ENCODE measurements at regions not wholly inside any gene's neighbourhood (a gene's known extent, or its start where the extent isn't known, plus 50 kb on each side); places are given as distances from the start of the nearest gene placed in this dataset.

DNA sequence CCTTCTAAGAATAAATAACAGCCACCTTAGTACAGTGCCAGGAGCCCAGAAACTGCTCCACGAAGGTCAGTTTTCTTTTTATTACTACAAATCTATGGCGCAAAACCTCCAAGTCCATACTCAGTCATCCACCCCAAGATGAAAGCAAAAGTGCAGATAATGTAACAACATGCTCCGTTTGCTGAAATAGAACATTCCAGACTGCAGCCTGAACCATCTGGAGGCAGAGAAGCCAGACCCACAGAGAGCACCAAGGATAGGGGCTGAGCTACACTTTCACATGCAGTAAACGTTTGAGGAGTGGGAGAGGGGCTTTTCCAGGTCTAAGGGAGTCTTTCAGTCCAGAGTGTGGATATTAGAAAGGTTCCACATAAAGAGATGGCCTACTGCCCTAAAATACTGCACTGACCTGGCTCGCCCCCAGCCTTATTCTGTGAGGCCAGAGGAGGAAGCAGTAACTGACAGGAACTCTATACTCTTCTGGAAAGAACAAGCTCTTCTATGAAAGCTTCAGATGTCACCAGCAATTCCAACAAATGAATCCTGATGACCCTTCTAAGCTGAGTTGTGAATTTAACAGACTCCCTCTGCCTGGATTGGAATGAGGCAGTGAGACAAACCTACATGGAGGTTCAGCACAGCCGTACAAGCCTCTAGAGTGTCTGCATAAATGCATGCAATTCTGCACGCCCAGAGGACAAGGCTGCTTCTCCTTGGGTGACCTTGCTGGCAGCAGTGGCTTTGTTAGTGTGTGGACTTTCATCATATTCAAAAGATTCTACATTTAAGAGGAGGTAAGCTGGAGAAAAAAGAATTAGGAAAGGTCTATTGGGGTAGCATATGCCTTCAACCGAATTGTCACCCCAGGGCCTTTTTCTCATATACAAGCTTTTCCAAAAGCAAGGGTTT is 153.9 kb upstream of the EGLN3 start:
- DNase-seq (ENCODE audit: low spot score): no peak
- Histone ChIP-seq H2AFZ (replicated peaks) (no peak overlapping the region), H3K9ac (no peak overlapping the region), H3K36me3 (no peaks in the 10 kb centered on the region), H4K20me1 (ENCODE audit: low read depth) (no peaks in the 10 kb centered on the region), H3K4me1 (peaks cover 16% of the 10 kb centered on the region), H3K9me3 (ENCODE audit: low read depth) (no peaks in the 10 kb centered on the region), H3K27me3 (no peaks in the 10 kb centered on the region), H3F3A (ENCODE audit: low read depth) (no peaks in the 10 kb centered on the region), H3K4me2 (no peak overlapping the region), H3K27ac (no peak overlapping the region), H3K4me3 (no peak overlapping the region), H3K79me2 (ENCODE audit: low read depth) (no peaks in the 10 kb centered on the region)
- Mint-ChIP-seq H3K9me3 (no peaks in the 10 kb centered on the region), H3K27me3 (ENCODE audit: insufficient read depth, low read depth) (peaks cover 3% of the 10 kb centered on the region), H3K27ac (no peak overlapping the region), H3K36me3 (no peaks in the 10 kb centered on the region), H3K4me3 (no peak overlapping the region), H3K4me1 (peaks cover 9% of the 10 kb centered on the region)
- TF ChIP-seq EZH2phosphoT487 (IDR thresholded peaks at IDR 0.05) (no peak), EZH2 (IDR thresholded peaks at IDR 0.05) (no peak)
- TF ChIP-seq, protein P1, sequence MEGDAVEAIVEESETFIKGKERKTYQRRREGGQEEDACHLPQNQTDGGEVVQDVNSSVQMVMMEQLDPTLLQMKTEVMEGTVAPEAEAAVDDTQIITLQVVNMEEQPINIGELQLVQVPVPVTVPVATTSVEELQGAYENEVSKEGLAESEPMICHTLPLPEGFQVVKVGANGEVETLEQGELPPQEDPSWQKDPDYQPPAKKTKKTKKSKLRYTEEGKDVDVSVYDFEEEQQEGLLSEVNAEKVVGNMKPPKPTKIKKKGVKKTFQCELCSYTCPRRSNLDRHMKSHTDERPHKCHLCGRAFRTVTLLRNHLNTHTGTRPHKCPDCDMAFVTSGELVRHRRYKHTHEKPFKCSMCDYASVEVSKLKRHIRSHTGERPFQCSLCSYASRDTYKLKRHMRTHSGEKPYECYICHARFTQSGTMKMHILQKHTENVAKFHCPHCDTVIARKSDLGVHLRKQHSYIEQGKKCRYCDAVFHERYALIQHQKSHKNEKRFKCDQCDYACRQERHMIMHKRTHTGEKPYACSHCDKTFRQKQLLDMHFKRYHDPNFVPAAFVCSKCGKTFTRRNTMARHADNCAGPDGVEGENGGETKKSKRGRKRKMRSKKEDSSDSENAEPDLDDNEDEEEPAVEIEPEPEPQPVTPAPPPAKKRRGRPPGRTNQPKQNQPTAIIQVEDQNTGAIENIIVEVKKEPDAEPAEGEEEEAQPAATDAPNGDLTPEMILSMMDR (IDR thresholded peaks at IDR 0.05): no peak

DNA sequence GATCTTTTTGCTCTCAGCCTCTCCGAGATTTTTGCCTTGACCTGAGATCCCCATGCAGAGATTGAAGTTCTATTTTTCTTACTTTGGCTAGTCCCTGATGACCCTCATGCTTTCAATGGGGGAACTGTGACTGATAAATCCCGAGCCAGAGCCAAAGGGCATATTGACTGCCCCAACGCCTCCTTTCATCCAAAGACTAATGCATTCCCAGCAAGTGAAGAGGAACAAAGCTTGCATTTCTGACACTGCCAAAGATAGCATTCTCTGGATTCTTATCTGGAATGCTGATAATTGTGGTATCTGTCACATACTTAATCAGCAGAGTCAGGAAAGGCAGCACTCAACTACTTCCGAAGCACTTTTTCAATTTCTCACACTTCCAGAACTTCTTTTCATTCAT is 152.3 kb upstream of the EGLN3 start:
- H3K36me3 ChIP-seq: no peaks in the 10 kb centered on the region
- H3K4me1 ChIP-seq: peaks cover 19% of the 10 kb centered on the region
- H3K4me1 Mint-ChIP-seq: peaks cover 16% of the 10 kb centered on the region
- no peak overlapping the region for H3K9ac ChIP-seq
- peaks cover 3% of the 10 kb centered on the region for H3K27me3 Mint-ChIP-seq (ENCODE audit: insufficient read depth, low read depth)
- H3K9me3 ChIP-seq (ENCODE audit: low read depth): no peaks in the 10 kb centered on the region
- no peak overlapping the region for H3K27ac Mint-ChIP-seq
- no peak overlapping the region for H3K4me3 Mint-ChIP-seq
- H4K20me1 ChIP-seq (ENCODE audit: low read depth): no peaks in the 10 kb centered on the region
- no peak for TF ChIP-seq EZH2 (IDR thresholded peaks at IDR 0.05)
- TF ChIP-seq, protein P1 (IDR thresholded peaks at IDR 0.05): no peak
- no peak for TF ChIP-seq EZH2phosphoT487 (IDR thresholded peaks at IDR 0.05)
- no peak overlapping the region for H3K27ac ChIP-seq
- H2AFZ ChIP-seq (replicated peaks): no peak overlapping the region
- DNase-seq (ENCODE audit: low spot score): peak; percentile 75
- H3F3A ChIP-seq (ENCODE audit: low read depth): no peaks in the 10 kb centered on the region
- H3K4me3 ChIP-seq: no peak overlapping the region
- no peaks in the 10 kb centered on the region for H3K79me2 ChIP-seq (ENCODE audit: low read depth)
- no peak overlapping the region for H3K4me2 ChIP-seq
- H3K9me3 Mint-ChIP-seq: no peaks in the 10 kb centered on the region
- no peaks in the 10 kb centered on the region for H3K36me3 Mint-ChIP-seq
- no peaks in the 10 kb centered on the region for H3K27me3 ChIP-seq

DNA sequence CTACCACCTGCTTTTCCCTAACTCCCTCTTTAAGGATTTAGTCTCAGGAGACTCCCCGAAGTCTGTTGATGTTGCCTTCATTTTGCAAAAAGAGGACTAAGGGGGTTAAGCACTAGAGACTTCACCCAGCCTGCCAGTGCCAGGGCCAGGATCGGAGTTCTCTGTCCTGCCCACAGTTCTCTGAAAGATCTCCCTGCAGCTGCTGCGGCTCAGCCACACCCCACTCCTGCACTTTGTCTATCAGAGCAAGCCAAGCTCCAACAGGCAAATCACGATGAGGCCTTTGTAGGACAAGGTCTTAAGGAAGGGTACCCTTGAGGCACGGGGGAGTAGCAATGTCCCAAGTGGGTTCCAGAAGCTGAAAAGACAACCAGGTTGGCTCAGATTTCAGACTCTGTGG is 148.8 kb upstream of the EGLN3 start:
- Mint-ChIP-seq H3K9me3 (no peaks in the 10 kb centered on the region), H3K36me3 (no peaks in the 10 kb centered on the region), H3K27ac (peak overlapping the region; percentile 47), H3K27me3 (ENCODE audit: insufficient read depth, low read depth) (no peaks in the 10 kb centered on the region), H3K4me1 (peaks cover 20% of the 10 kb centered on the region), H3K4me3 (no peak overlapping the region)
- no peak overlapping the region for H3K9ac ChIP-seq
- H3K9me3 ChIP-seq (ENCODE audit: low read depth): no peaks in the 10 kb centered on the region
- no peaks in the 10 kb centered on the region for H3F3A ChIP-seq (ENCODE audit: low read depth)
- H4K20me1 ChIP-seq (ENCODE audit: low read depth): no peaks in the 10 kb centered on the region
- H3K79me2 ChIP-seq (ENCODE audit: low read depth): no peaks in the 10 kb centered on the region
- H3K4me1 ChIP-seq: peaks cover 19% of the 10 kb centered on the region
- no peak for TF ChIP-seq EZH2phosphoT487 (IDR thresholded peaks at IDR 0.05)
- TF ChIP-seq, protein P1 (IDR thresholded peaks at IDR 0.05): no peak
- no peak for TF ChIP-seq EZH2 (IDR thresholded peaks at IDR 0.05)
- no peak overlapping the region for H3K4me2 ChIP-seq
- no peaks in the 10 kb centered on the region for H3K36me3 ChIP-seq
- DNase-seq (ENCODE audit: low spot score): no peak
- H2AFZ ChIP-seq (replicated peaks): no peak overlapping the region
- no peaks in the 10 kb centered on the region for H3K27me3 ChIP-seq
- H3K27ac ChIP-seq: no peak overlapping the region
- no peak overlapping the region for H3K4me3 ChIP-seq
